ENCODE measurements at regions not wholly inside any gene's neighbourhood (a gene's known extent, or its start where the extent isn't known, plus 50 kb on each side); places are given as distances from the start of the nearest gene placed in this dataset.

DNA sequence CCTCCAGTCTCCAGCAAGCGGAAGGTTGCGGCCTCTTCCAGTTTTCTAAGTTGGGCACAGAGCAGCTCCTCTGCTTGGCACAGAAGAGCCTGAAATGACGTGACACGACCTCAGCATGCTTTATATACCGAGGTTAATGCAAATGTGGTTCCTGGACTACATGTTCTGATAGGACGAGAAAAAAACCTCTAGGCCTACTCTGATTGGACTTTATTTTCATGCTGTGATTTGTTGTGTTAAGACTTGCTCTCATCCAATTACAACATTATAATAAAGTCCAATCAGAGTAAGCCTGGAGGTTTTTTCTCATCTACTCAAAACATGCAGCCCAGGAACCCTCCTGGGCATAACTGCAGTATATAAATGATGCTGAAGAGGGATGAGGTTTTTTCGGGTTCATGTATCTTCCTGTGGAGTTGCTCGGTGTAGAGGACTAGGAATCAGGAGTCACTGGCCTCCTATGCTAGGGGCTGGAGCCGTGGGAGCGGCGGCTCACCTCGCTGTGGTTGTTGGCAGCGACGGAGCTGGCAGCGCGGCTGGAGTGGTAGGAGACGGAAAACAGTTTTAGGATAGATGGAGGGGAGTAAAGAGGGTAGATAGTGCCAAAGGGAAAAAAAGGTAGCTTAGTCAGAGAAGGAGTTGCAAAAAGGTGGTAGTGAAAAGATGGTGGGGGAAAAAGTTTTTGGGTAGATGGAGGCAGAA lies 878.0 kb downstream of the KCNJ18 start:
- no peak for DNase-seq (ENCODE audit: low spot score)
- no peaks in the 10 kb centered on the region for H3K27me3 ChIP-seq

DNA sequence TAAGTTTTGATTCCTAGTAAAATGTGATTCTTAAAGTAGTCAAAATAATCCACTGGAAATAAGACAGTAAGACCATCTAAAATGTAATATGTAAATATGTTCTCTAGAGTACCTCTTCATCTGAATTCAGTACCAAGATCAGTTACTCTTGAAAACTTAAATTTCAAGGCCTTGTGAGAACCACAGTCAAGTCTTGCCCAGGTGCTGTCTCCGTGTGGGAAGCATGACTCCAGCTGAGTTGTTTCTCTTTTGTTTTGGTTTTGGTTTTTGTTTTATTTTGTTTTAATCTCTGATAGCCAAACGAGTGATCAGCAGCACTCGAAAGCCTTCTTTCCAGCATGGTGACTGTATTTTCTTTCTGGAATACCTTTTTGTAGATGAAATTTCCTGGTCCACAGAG lies 907.0 kb downstream of the KCNJ18 start:
- Histone ChIP-seq H3K9me3 (no peaks in the 10 kb centered on the region), H3K4me3 (no peak overlapping the region), H3K4me1 (no peaks in the 10 kb centered on the region), H3K36me3 (no peaks in the 10 kb centered on the region), H3K27ac (no peak overlapping the region), H3K27me3 (no peaks in the 10 kb centered on the region)
- DNase-seq (ENCODE audit: low spot score): no peak
- TF ChIP-seq, protein P1, sequence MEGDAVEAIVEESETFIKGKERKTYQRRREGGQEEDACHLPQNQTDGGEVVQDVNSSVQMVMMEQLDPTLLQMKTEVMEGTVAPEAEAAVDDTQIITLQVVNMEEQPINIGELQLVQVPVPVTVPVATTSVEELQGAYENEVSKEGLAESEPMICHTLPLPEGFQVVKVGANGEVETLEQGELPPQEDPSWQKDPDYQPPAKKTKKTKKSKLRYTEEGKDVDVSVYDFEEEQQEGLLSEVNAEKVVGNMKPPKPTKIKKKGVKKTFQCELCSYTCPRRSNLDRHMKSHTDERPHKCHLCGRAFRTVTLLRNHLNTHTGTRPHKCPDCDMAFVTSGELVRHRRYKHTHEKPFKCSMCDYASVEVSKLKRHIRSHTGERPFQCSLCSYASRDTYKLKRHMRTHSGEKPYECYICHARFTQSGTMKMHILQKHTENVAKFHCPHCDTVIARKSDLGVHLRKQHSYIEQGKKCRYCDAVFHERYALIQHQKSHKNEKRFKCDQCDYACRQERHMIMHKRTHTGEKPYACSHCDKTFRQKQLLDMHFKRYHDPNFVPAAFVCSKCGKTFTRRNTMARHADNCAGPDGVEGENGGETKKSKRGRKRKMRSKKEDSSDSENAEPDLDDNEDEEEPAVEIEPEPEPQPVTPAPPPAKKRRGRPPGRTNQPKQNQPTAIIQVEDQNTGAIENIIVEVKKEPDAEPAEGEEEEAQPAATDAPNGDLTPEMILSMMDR (IDR thresholded peaks at IDR 0.05): no peak

More for the DNA sequence above, 878.0 kb downstream of the KCNJ18 start:
- H3K9me3 ChIP-seq: no peaks in the 10 kb centered on the region
- H3K27ac ChIP-seq: no peak overlapping the region
- no peak overlapping the region for H3K4me3 ChIP-seq
- TF ChIP-seq, protein P1 (IDR thresholded peaks at IDR 0.05): no peak
- H3K36me3 ChIP-seq: no peaks in the 10 kb centered on the region
- H3K4me1 ChIP-seq: no peaks in the 10 kb centered on the region

- Histone ChIP-seq H3K27me3 (no peaks in the 10 kb centered on the region), H3K4me1 (no peaks in the 10 kb centered on the region), H3K36me3 (no peaks in the 10 kb centered on the region), H3K27ac (no peak overlapping the region), H3K9me3 (no peaks in the 10 kb centered on the region), H3K4me3 (no peak overlapping the region)
- DNase-seq (ENCODE audit: low spot score): no peak
- TF ChIP-seq, protein P1 (IDR thresholded peaks at IDR 0.05): peak in 1 of 2 donors; percentile 45
Observed at GRCh38 chr17:22600644-22601298, 908.4 kb downstream of the KCNJ18 start.
